GM12878 (cell line): ENCODE measurements at regions not wholly inside any gene's neighbourhood (a gene's known extent, or its start where the extent isn't known, plus 50 kb on each side); places are given as distances from the start of the nearest gene placed in this dataset.

Source experiments
- ATAC-seq: fragments of 200-7000 bp; cut with Tn5 transposase; 3 replicates; pipeline ENCODE4 v1.9.1; 2020; ENCODE audit warnings: mild to moderate bottlenecking, moderate library complexity
- BruUV-seq: library from RNA; stranded (reverse); fragments of 400-500 nt; replicated peaks from 2 replicates; lab custom pipeline; 2021; lab: Mats Ljungman, UMichigan
- CTCF ChIA-PET: fragments of 300-600 bp; sonication (Branson Sonifier 250); formaldehyde crosslinking; extraction: SDS; loops from one replicate; lab custom pipeline; 2021; ENCODE audit warnings: inconsistent platforms; lab: Yijun Ruan, JAX
- POLR2A ChIA-PET: fragments of 350-600 bp; formaldehyde crosslinking; extraction: SDS; loops from one replicate; lab custom pipeline; 2021; ENCODE audit warnings: inconsistent platforms; lab: Charles Lee
- RAD21 ChIA-PET: fragments of 300-600 bp; sonication (Branson Sonifier 250); formaldehyde crosslinking; loops from one replicate; lab custom pipeline; 2023; ENCODE audit warnings: antibody characterized with exemption; ENCODE audit not compliant: unreplicated experiment; lab: Charles Lee
- SMC1A ChIA-PET: fragments of 300-600 bp; sonication (Branson Sonifier 250); formaldehyde crosslinking; loops from one replicate; lab custom pipeline; 2023; ENCODE audit not compliant: unreplicated experiment, uncharacterized antibody; lab: Charles Lee
- DNase-seq: peaks from one replicate; pipeline ENCODE4 v3.0.0-alpha.2; 2011; ENCODE audit warnings: low read depth, low spot score
- FAIRE-seq: peaks from 3 replicates; lab custom pipeline; 2011; peaks lifted over from hg19 to GRCh38; lab: Jason Lieb, UNC
- H2AFZ ChIP-seq: 2 replicates; pipeline ENCODE4 v1.6.0; 2011; ENCODE audit warnings: low read depth, low read length, control low read depth; ENCODE audit not compliant: control insufficient read depth
- H3K27ac ChIP-seq: 2 replicates; pipeline ENCODE4 v1.5.1; 2011; ENCODE audit warnings: control low read depth; ENCODE audit not compliant: control insufficient read depth, insufficient read depth
- H3K27me3 ChIP-seq, 2 experiments: replicated peaks in 1 of 2; 2 replicates each; pipeline versions ENCODE4 v1.6.0 to v1.6.1; 2011; ENCODE audit warnings: low read length in 1 of 2; ENCODE audit not compliant: control insufficient read depth in 2 of 2, insufficient read depth in 2 of 2
- H3K36me3 ChIP-seq, 2 experiments: 2 replicates each; pipeline ENCODE4 v1.5.1; 2011; ENCODE audit warnings: low read length in 1 of 2; ENCODE audit not compliant: control insufficient read depth in 2 of 2, insufficient read depth in 2 of 2
- H3K4me1 ChIP-seq: 2 replicates; pipeline ENCODE4 v1.6.1; 2011; ENCODE audit warnings: mild to moderate bottlenecking, low read length, moderate library complexity, mixed read lengths; ENCODE audit not compliant: control insufficient read depth, insufficient read depth
- H3K4me2 ChIP-seq: 2 replicates; pipeline ENCODE4 v1.6.0; 2011; ENCODE audit warnings: control low read depth; ENCODE audit not compliant: control insufficient read depth, insufficient read depth
- H3K4me3 ChIP-seq: fragments of 200-600 bp; sonication (generic); 2 replicates; pipeline ENCODE4 v1.5.1; 2016
- H3K79me2 ChIP-seq: 2 replicates; pipeline ENCODE4 v1.6.0; 2011; ENCODE audit warnings: low read length; ENCODE audit not compliant: control insufficient read depth, insufficient read depth
- H3K9ac ChIP-seq: 2 replicates; pipeline ENCODE4 v1.8.0; 2011; ENCODE audit warnings: low read length, control low read depth, mixed read lengths; ENCODE audit not compliant: control insufficient read depth, insufficient read depth
- H3K9me3 ChIP-seq: replicated peaks from 3 replicates; pipeline ENCODE4 v1.5.1; 2011; ENCODE audit warnings: mild to moderate bottlenecking, low read length; ENCODE audit not compliant: control insufficient read depth, insufficient read depth
- H4K20me1 ChIP-seq: 2 replicates; pipeline ENCODE4 v1.6.0; 2011; ENCODE audit not compliant: control insufficient read depth, insufficient read depth
- CHD2 ChIP-seq: IDR thresholded peaks from 2 replicates; pipeline ENCODE4 v1.6.1; 2011; ENCODE audit warnings: low read depth, low read length, improper control_type of control experiment, borderline replicate concordance
- CHD4 ChIP-seq: fragments of 200-600 bp; sonication (generic); IDR thresholded peaks from 2 replicates; pipeline ENCODE4 v1.6.1; 2016; ENCODE audit warnings: mild to moderate bottlenecking
- FOXK2 ChIP-seq: fragments of 450-650 bp; IDR thresholded peaks from 2 replicates; pipeline ENCODE4 v1.6.1; 2017; ENCODE audit warnings: mild to moderate bottlenecking, moderate library complexity
- JUNB ChIP-seq: IDR thresholded peaks from 2 replicates; pipeline ENCODE4 v1.6.1; 2016; ENCODE audit warnings: antibody characterized with exemption, mild to moderate bottlenecking
- MEF2A ChIP-seq: IDR thresholded peaks from 2 replicates; pipeline ENCODE4 v1.6.1; 2011; ENCODE audit warnings: low read depth, mild to moderate bottlenecking, low read length, moderate library complexity; ENCODE audit not compliant: insufficient read depth
- MLLT1 ChIP-seq: fragments of 450-650 bp; IDR thresholded peaks from 2 replicates; pipeline ENCODE4 v1.6.1; 2016; ENCODE audit warnings: mild to moderate bottlenecking
- PBX3 ChIP-seq: IDR thresholded peaks from 2 replicates; pipeline ENCODE4 v1.6.1; 2011; ENCODE audit warnings: mild to moderate bottlenecking, low read depth, low read length, moderate library complexity; ENCODE audit not compliant: insufficient replicate concordance
- RELA ChIP-seq: fragments of 450-650 bp; IDR thresholded peaks from 2 replicates; pipeline ENCODE4 v1.8.0; 2014; ENCODE audit warnings: borderline replicate concordance; ENCODE audit not compliant: partially characterized antibody
- STAT3 ChIP-seq: IDR thresholded peaks from 2 replicates; pipeline ENCODE4 v1.6.1; 2011; ENCODE audit warnings: low read depth, low read length, improper control_type of control experiment
- YY1 ChIP-seq: IDR thresholded peaks from 2 replicates; pipeline ENCODE4 v1.6.1; 2011; ENCODE audit warnings: low read depth, mild to moderate bottlenecking, low read length
- WGBS: methylation state at CpG from one replicate; pipeline ENCODE4 v1.1.6; 2016; ENCODE audit warnings: low lambda C conversion rate; ENCODE audit not compliant: insufficient replicate concordance, insufficient coverage; ENCODE audit errors: missing lambda C conversion rate; 5-methylcytosine and 5-hydroxymethylcytosine counted together
- in situ Hi-C: fragments of 300-500 bp; cut with MboI; formaldehyde crosslinking; loops from 9 replicates; pipeline ENCODE4 v1.14.3; 2018; ENCODE audit warnings: mixed read lengths
- intact Hi-C: fragments of 100-400 bp; cut with micrococcal nuclease; formaldehyde crosslinking; loops from one replicate; pipeline ENCODE4 v1.14.2; 2022; ENCODE audit not compliant: unreplicated experiment

- ChIA-PET CTCF (interaction anchor here (2.1 kb wide), 1 partner anchor 10 kb away, joined by 4 read pairs; no protein-coding TSS in a partner anchor), RAD21 (no interaction called here), POLR2A (no interaction called here), SMC1A (interaction anchor here (1.4 kb wide), 1 partner anchor 48 kb away, joined by 3 read pairs; no protein-coding TSS in a partner anchor)
- Histone ChIP-seq H3K79me2 (no peaks in the 10 kb centered on the region), H3K9ac (no peak overlapping the region), H3K4me1 (no peaks in the 10 kb centered on the region), H3K9me3 (no peaks in the 10 kb centered on the region; the same call in 2 of the 3 replicates), H3K27me3 (no peaks in the 10 kb centered on the region), H4K20me1 (no peaks in the 10 kb centered on the region), H3K4me2 (no peak overlapping the region), H2AFZ (no peak overlapping the region), H3K27ac (no peak overlapping the region), H3K36me3 (no peaks in the 10 kb centered on the region), H3K4me3 (no peak overlapping the region)
- in situ Hi-C loops: no loop called here
- no TSS peak for BruUV-seq
- no peak for ATAC-seq
- intact Hi-C loops: no loop called here
- TF ChIP-seq PBX3 (no peak), MLLT1 (no peak), CHD4 (no peak), JUNB (no peak), YY1 (no peak), RELA (no peak), CHD2 (no peak), MEF2A (no peak), FOXK2 (no peak), STAT3 (no peak)
- no peak for FAIRE-seq
- 20% methylated on average over 2 of the region's 2 CpGs for WGBS
- no peak for DNase-seq
These were observed 754.2 kb upstream of the ID2 start for GRCh38 chr2:7927691-7928090.
